H1 (cell line): ENCODE measurements at regions not wholly inside any gene's neighbourhood (a gene's known extent, or its start where the extent isn't known, plus 50 kb on each side); places are given as distances from the start of the nearest gene placed in this dataset.

Experiments used
- CTCF ChIA-PET: fragments of 300-600 bp; sonication (Branson Sonifier 250); formaldehyde crosslinking; loops from one replicate; lab custom pipeline; 2021; ENCODE audit not compliant: partially characterized antibody; lab: Charles Lee
- POLR2A ChIA-PET: fragments of 300-600 bp; sonication (Branson Sonifier 250); formaldehyde crosslinking; loops from one replicate; lab custom pipeline; 2021; ENCODE audit warnings: inconsistent platforms; ENCODE audit not compliant: partially characterized antibody; lab: Charles Lee
- DNase-seq, 2 experiments: peaks; one replicate each; pipeline versions ENCODE4 v3.0.0 to v3.0.0-alpha.2; 2010 to 2022; ENCODE audit warnings: low spot score in 2 of 2, low read depth in 1 of 2, mixed read lengths in 1 of 2
- FAIRE-seq: peaks from 2 replicates; lab custom pipeline; 2011; peaks lifted over from hg19 to GRCh38; lab: Jason Lieb, UNC
- H2AFZ ChIP-seq: 2 replicates; pipeline ENCODE4 v1.8.1; 2012; ENCODE audit warnings: low read length, inconsistent platforms
- H2AK5ac ChIP-seq: 2 replicates; pipeline ENCODE4 v1.6.1; 2013; ENCODE audit warnings: low read depth, low read length
- H2BK120ac ChIP-seq: replicated peaks from 2 replicates; pipeline ENCODE3; 2013; ENCODE audit warnings: low read depth, low read length, inconsistent platforms
- H2BK12ac ChIP-seq: 2 replicates; pipeline ENCODE4 v1.6.1; 2013; ENCODE audit warnings: low read depth, low read length
- H2BK15ac ChIP-seq: 2 replicates; pipeline ENCODE4 v1.6.1; 2013; ENCODE audit warnings: low read length
- H2BK20ac ChIP-seq: 2 replicates; pipeline ENCODE4 v1.6.1; 2013; ENCODE audit warnings: low read length
- H2BK5ac ChIP-seq: 2 replicates; pipeline ENCODE4 v1.6.1; 2013; ENCODE audit warnings: low read depth, low read length
- H3K14ac ChIP-seq: 2 replicates; pipeline ENCODE4 v1.6.1; 2013; ENCODE audit warnings: inconsistent platforms; ENCODE audit not compliant: insufficient read length
- H3K18ac ChIP-seq: 2 replicates; pipeline ENCODE4 v1.6.1; 2013; ENCODE audit warnings: low read length; ENCODE audit errors: extremely low read depth
- H3K23ac ChIP-seq: 2 replicates; pipeline ENCODE4 v1.6.1; 2013; ENCODE audit warnings: inconsistent platforms; ENCODE audit not compliant: insufficient read length
- H3K23me2 ChIP-seq: 2 replicates; pipeline ENCODE4 v1.6.1; 2013; ENCODE audit warnings: low read depth, low read length
- H3K27ac ChIP-seq: 2 replicates; pipeline ENCODE4 v1.6.1; 2011; ENCODE audit warnings: low read depth, low read length, inconsistent platforms
- H3K27me3 ChIP-seq, 4 experiments: replicated peaks in 1 of 4; 1 replicate in 1 of 4; 2 replicates in 3 of 4; pipeline versions ENCODE4 v1.6.1 to v1.8.1; 2011 to 2013; ENCODE audit warnings: low read length in 3 of 4, mild to moderate bottlenecking in 3 of 4, inconsistent platforms in 2 of 4, mixed read lengths in 2 of 4, moderate library complexity in 1 of 4; ENCODE audit not compliant: control insufficient read depth in 3 of 4, insufficient read depth in 3 of 4; ENCODE audit errors: extremely low read depth in 1 of 4
- H3K36me3 ChIP-seq, 4 experiments: 2 replicates each; pipeline versions ENCODE4 v1.6.1 to v1.8.1; 2011 to 2013; ENCODE audit warnings: mild to moderate bottlenecking in 4 of 4, low read length in 3 of 4, moderate library complexity in 2 of 4, control low read depth in 1 of 4, inconsistent platforms in 1 of 4; ENCODE audit not compliant: insufficient read depth in 4 of 4, control insufficient read depth in 2 of 4
- H3K4ac ChIP-seq: replicated peaks from 2 replicates; pipeline ENCODE3; 2013; ENCODE audit warnings: low read length, low read depth, mixed read lengths, inconsistent platforms; ENCODE audit not compliant: insufficient read length
- H3K4me1 ChIP-seq, 4 experiments: replicated peaks in 1 of 4; 1 replicate in 1 of 4; 2 replicates in 3 of 4; pipeline versions ENCODE4 v1.6.1 to v1.8.1; 2011 to 2013; ENCODE audit warnings: low read length in 3 of 4, inconsistent platforms in 2 of 4, mixed read lengths in 1 of 4; ENCODE audit not compliant: insufficient read depth in 4 of 4, control insufficient read depth in 3 of 4
- H3K4me2 ChIP-seq, 2 experiments: 2 replicates each; pipeline versions ENCODE4 v1.6.1 to v1.8.1; 2011 to 2013; ENCODE audit warnings: low read depth in 2 of 2, low read length in 2 of 2, control low read depth in 1 of 2, inconsistent platforms in 1 of 2, mild to moderate bottlenecking in 1 of 2; ENCODE audit not compliant: insufficient read depth in 1 of 2
- H3K4me3 ChIP-seq, 4 experiments: fragments of 200-600, 300-600 bp in 1 of 4; sonication (generic), shearing (Covaris generic), sonication (Bioruptor Twin) in 1 of 4; 2 replicates each; pipeline versions ENCODE4 v1.5.1 to v1.8.1; 2011 to 2016; ENCODE audit warnings: low read length in 4 of 4, low read depth in 3 of 4, control low read depth in 2 of 4, inconsistent platforms in 2 of 4, mild to moderate bottlenecking in 2 of 4, mixed read lengths in 1 of 4, moderate library complexity in 1 of 4; ENCODE audit not compliant: insufficient read depth in 2 of 4; ENCODE audit errors: extremely low read depth in 1 of 4
- H3K56ac ChIP-seq: replicated peaks from 2 replicates; pipeline ENCODE3; 2013; ENCODE audit warnings: low read depth, mild to moderate bottlenecking, mixed read lengths, low read length, inconsistent platforms; ENCODE audit not compliant: insufficient read length
- H3K79me1 ChIP-seq: 2 replicates; pipeline ENCODE4 v1.6.1; 2013; ENCODE audit warnings: low read depth, low read length, control low read depth
- H3K79me2 ChIP-seq, 2 experiments: 2 replicates each; pipeline versions ENCODE4 v1.6.1 to v1.8.1; 2012 to 2013; ENCODE audit warnings: low read length in 2 of 2, mild to moderate bottlenecking in 2 of 2, inconsistent platforms in 1 of 2; ENCODE audit not compliant: insufficient read depth in 2 of 2, control insufficient read depth in 1 of 2
- H3K9ac ChIP-seq, 4 experiments: replicated peaks in 1 of 4; 1 replicate in 1 of 4; 2 replicates in 3 of 4; pipeline versions ENCODE4 v1.6.1 to v1.8.1; 2011 to 2013; ENCODE audit warnings: low read depth in 3 of 4, low read length in 3 of 4, control low read depth in 2 of 4, mild to moderate bottlenecking in 2 of 4, moderate library complexity in 2 of 4, inconsistent platforms in 1 of 4; ENCODE audit errors: extremely low read depth in 1 of 4
- H3K9me3 ChIP-seq, 2 experiments: 2 replicates each; pipeline versions ENCODE4 v1.6.1 to v1.8.1; 2012 to 2013; ENCODE audit warnings: mild to moderate bottlenecking in 2 of 2, moderate library complexity in 2 of 2, control low read depth in 1 of 2, inconsistent platforms in 1 of 2, low read depth in 1 of 2, low read length in 1 of 2, mixed read lengths in 1 of 2; ENCODE audit not compliant: insufficient read depth in 2 of 2
- H4K20me1 ChIP-seq, 2 experiments: replicated peaks in 1 of 2; 2 replicates each; pipeline versions ENCODE3 to v1.8.1; 2011 to 2013; ENCODE audit warnings: inconsistent platforms in 2 of 2, low read length in 2 of 2, mild to moderate bottlenecking in 1 of 2; ENCODE audit not compliant: insufficient read depth in 2 of 2, control insufficient read depth in 1 of 2
- H4K5ac ChIP-seq: 2 replicates; pipeline ENCODE4 v1.6.1; 2013; ENCODE audit warnings: low read length, low read depth, mixed read lengths, inconsistent platforms; ENCODE audit not compliant: insufficient read length
- H4K8ac ChIP-seq: 2 replicates; pipeline ENCODE4 v1.8.0; 2013; ENCODE audit warnings: mild to moderate bottlenecking, moderate library complexity, low read length, inconsistent platforms; ENCODE audit not compliant: insufficient read depth; ENCODE audit errors: extremely low read depth
- H4K91ac ChIP-seq: replicated peaks from 2 replicates; pipeline ENCODE3; 2013; ENCODE audit warnings: low read length, mixed read lengths, inconsistent platforms; ENCODE audit not compliant: insufficient read length
- BRCA1 ChIP-seq: IDR thresholded peaks from 2 replicates; pipeline ENCODE4 v1.6.1; 2012; ENCODE audit warnings: low read depth, low read length, improper control_type of control experiment
- JUN ChIP-seq: IDR thresholded peaks from 2 replicates; pipeline ENCODE4 v1.6.1; 2011; ENCODE audit warnings: low read depth, mild to moderate bottlenecking, improper control_type of control experiment, low read length
- MAFK ChIP-seq: IDR thresholded peaks from 2 replicates; pipeline ENCODE4 v1.6.1; 2012; ENCODE audit warnings: low read depth, mild to moderate bottlenecking, improper control_type of control experiment, low read length
- NANOG ChIP-seq: IDR thresholded peaks from 2 replicates; pipeline ENCODE4 v1.6.1; 2011; ENCODE audit warnings: low read length, low read depth, mild to moderate bottlenecking, inconsistent platforms; ENCODE audit not compliant: insufficient read depth, poor library complexity, severe bottlenecking
- RAD21 ChIP-seq, 2 experiments: IDR thresholded peaks in 1 of 2; conservative IDR thresholded peaks in 1 of 2; 2 replicates each; pipeline ENCODE4 v1.6.1; 2011; ENCODE audit warnings: low read depth in 2 of 2, low read length in 2 of 2, improper control_type of control experiment in 1 of 2, inconsistent platforms in 1 of 2, mild to moderate bottlenecking in 1 of 2, moderate library complexity in 1 of 2
- ZNF274 ChIP-seq: IDR thresholded peaks from 2 replicates; pipeline ENCODE4 v1.7.0; 2012; ENCODE audit warnings: low read length, borderline replicate concordance; ENCODE audit errors: extremely low read depth
- WGBS, 2 experiments: shearing (Covaris generic) in 1 of 2; methylation state at CpG; one replicate each; pipeline versions ENCODE4 v1.1.6 to v1.1.7; 2013 to 2015; ENCODE audit warnings: low lambda C conversion rate in 2 of 2, mixed read lengths in 2 of 2, inconsistent platforms in 1 of 2, low coverage in 1 of 2, missing lambda C conversion rate in 1 of 2; ENCODE audit not compliant: insufficient replicate concordance in 2 of 2, insufficient coverage in 1 of 2, insufficient read length in 1 of 2; ENCODE audit errors: extremely low coverage in 1 of 2, missing lambda C conversion rate in 1 of 2; 5-methylcytosine and 5-hydroxymethylcytosine counted together

DNA sequence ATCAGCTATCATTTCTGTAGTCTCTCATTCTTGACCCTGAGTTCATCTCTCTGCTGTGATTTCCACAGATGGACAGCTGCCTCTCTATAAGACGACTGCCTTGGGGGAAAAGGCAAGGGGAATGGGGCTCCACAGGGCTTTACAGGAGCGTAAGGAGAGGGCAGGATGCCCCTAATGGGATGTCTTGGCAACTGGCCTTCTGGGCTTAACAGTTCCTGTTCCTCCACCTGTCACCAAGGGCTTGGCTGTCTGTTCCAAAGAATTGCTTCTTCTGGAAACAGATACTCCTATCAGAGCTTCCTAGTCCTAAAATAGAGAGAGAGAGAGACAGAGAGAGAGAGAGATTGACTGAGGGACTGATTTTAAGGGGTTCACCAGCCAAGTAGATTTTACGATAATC lies 181.9 kb downstream of the TMEM200A start:
- POLR2A ChIA-PET: no interaction called here
- Histone ChIP-seq H2AFZ (no peak overlapping the region), H3K56ac (no peak overlapping the region), H4K5ac (no peak overlapping the region)
- 70% methylated on average over 3 of the region's 3 CpGs; no CpG with 5 or more reads in 1 of the 2 experiments for WGBS, 2 experiments
- TF ChIP-seq RAD21 (IDR thresholded peaks at IDR 0.05 in 1 of 2, conservative IDR thresholded peaks at IDR 0.05 in 1 of 2; ENCODE audit: low read depth in 2 of 2, low read length in 2 of 2) (peak; percentile 3 to 12; a peak in 1 of 4 replicates), NANOG (no peak), BRCA1 (no peak), MAFK (no peak), ZNF274 (no peak), JUN (no peak)
- TF ChIP-seq, all 59 proteins: peak for 1
- H2BK20ac ChIP-seq: no peak overlapping the region
- H3K9ac ChIP-seq: no peak overlapping the region
- no peaks in the 10 kb centered on the region for H3K9me3 ChIP-seq
- H3K14ac ChIP-seq: no peak overlapping the region
- no peaks in the 10 kb centered on the region for H3K27me3 ChIP-seq
- H3K23ac ChIP-seq: no peak overlapping the region
- H4K8ac ChIP-seq: no peak overlapping the region
- no peak overlapping the region for H3K18ac ChIP-seq
- no peaks in the 10 kb centered on the region for H4K20me1 ChIP-seq
- H3K27ac ChIP-seq: no peak overlapping the region
- no peaks in the 10 kb centered on the region for H3K4me1 ChIP-seq
- H2BK5ac ChIP-seq: no peak overlapping the region
- H2BK15ac ChIP-seq: no peak overlapping the region
- no peak overlapping the region for H3K4ac ChIP-seq
- no peak for DNase-seq
- no peak overlapping the region for H2AK5ac ChIP-seq
- no peak overlapping the region for H3K4me2 ChIP-seq
- no peaks in the 10 kb centered on the region for H3K36me3 ChIP-seq
- FAIRE-seq: no peak
- CTCF ChIA-PET: interaction anchor here (1.1 kb wide), 1 partner anchor 9 kb away, joined by 3 read pairs; no protein-coding TSS in a partner anchor
- no peak overlapping the region for H4K91ac ChIP-seq
- H2BK12ac ChIP-seq: no peak overlapping the region
- H3K79me1 ChIP-seq: no peaks in the 10 kb centered on the region
- no peaks in the 10 kb centered on the region for H3K23me2 ChIP-seq
- no peak overlapping the region for H3K4me3 ChIP-seq
- H2BK120ac ChIP-seq: no peak overlapping the region
- no peaks in the 10 kb centered on the region for H3K79me2 ChIP-seq
